Astrocyte of the cerebellum (primary cell): ENCODE measurements at regions not wholly inside any gene's neighbourhood (a gene's known extent, or its start where the extent isn't known, plus 50 kb on each side); places are given as distances from the start of the nearest gene placed in this dataset.
A peak's percentile ranks its signal among the peaks of the same experiment; 100 is the strongest.

Experiments used
- DNase-seq: peaks from one replicate; pipeline ENCODE4 v3.0.0-alpha.2; 2011; ENCODE audit warnings: low read depth
- H3K4me3 ChIP-seq: 2 replicates; pipeline ENCODE4 v1.5.1; 2011; ENCODE audit warnings: mild to moderate bottlenecking, low read depth, low read length, moderate library complexity
- in situ Hi-C: cut with HindIII; loops from 2 replicates; pipeline ENCODE4 v1.10.0; 2017; ENCODE audit warnings: low sequenced_read_pairs
- TF ChIP-seq, protein P1 (sequence below): IDR thresholded peaks from 2 replicates; pipeline ENCODE4 v1.5.1; 2012; ENCODE audit warnings: low read length, low read depth, moderate library complexity, mild to moderate bottlenecking; ENCODE audit errors: missing control alignments

DNA sequence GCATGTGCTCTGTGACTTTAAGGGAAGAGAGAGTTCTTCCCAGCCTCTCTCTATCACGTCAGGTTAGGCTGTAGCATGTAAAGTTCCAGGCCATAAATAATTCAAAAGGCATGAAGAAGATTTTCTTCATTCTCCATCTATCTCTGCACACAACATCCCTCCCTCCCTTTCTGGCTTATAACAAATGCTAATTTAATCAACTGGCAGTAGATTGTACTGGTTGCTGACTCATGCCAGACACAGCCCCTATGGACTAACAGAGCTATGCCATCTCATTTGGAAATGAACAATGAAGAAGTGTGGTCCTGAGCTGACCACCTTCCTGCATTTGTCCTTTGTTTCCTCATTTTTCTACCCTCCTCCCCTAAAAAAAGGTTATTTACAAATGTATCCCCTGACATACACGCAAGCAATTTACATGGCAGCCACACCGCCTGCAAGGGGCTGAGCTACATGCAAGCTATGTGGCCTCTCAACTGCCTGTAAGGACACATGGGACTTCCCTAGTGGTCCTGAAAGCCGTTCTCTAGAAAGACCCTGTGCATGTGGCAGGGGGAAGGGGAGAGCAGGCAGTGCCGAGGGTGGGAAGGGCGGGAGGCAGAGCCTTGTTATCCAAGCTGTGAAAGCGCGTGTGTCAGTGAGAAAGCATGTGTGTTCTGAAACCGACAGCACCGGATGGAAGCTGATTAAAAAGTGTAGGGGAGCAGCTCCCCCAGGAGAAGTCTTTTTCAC is 90.9 kb upstream of the KLF7 start:
- H3K4me3 ChIP-seq: no peak overlapping the region
- in situ Hi-C loops: no loop called here
- TF ChIP-seq, protein P1, sequence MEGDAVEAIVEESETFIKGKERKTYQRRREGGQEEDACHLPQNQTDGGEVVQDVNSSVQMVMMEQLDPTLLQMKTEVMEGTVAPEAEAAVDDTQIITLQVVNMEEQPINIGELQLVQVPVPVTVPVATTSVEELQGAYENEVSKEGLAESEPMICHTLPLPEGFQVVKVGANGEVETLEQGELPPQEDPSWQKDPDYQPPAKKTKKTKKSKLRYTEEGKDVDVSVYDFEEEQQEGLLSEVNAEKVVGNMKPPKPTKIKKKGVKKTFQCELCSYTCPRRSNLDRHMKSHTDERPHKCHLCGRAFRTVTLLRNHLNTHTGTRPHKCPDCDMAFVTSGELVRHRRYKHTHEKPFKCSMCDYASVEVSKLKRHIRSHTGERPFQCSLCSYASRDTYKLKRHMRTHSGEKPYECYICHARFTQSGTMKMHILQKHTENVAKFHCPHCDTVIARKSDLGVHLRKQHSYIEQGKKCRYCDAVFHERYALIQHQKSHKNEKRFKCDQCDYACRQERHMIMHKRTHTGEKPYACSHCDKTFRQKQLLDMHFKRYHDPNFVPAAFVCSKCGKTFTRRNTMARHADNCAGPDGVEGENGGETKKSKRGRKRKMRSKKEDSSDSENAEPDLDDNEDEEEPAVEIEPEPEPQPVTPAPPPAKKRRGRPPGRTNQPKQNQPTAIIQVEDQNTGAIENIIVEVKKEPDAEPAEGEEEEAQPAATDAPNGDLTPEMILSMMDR: no peak
- no peak for DNase-seq

DNA sequence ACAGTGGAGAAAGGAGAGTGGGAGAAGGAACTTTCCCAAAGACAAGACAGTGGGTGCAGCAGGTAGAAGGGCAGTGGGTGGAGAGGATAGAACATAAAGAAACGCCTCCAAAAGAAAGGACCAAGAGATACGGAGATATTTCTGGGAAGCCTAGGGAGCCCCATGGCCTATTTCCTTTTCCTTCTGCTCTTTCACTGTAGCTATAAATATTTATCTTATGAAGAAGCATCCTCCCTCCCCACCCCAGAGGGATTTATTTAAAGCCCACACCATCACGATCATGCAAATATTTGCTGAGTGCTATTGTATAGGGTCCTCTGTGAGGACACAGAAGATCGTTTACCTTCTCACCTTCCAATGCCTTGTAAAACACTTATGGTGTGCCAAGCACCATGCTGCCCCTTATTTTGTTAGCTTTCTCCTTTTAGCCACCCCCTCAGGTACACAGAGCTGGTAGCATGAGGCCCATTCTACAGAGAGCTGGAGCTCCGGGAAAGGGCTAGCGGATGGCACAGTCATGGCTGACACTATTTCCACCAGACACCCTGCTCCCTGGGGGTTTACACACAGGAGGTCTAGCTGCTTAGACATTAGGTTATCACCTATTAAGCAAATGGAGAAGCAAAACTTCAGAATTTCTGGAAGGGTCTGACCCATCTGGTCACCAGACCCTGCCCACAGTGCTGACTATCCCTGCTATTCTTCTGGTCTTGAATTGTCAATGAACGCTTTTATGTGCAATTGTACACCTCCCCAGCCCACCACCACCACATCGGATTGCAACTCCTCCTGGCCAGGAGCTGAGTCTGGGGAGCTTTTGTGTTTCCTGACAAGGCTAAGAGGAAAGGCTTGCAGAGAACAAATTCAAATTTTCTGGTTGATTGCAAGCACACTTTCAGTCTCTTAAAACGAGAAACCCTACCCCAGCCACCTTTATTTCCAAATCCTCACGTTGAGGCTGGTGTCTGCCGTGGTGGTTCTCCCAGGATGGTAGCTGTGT is 91.8 kb upstream of the KLF7 start:
- no peak overlapping the region for H3K4me3 ChIP-seq
- no peak for DNase-seq
- TF ChIP-seq, protein P1: no peak
- in situ Hi-C loops: no loop called here

DNA sequence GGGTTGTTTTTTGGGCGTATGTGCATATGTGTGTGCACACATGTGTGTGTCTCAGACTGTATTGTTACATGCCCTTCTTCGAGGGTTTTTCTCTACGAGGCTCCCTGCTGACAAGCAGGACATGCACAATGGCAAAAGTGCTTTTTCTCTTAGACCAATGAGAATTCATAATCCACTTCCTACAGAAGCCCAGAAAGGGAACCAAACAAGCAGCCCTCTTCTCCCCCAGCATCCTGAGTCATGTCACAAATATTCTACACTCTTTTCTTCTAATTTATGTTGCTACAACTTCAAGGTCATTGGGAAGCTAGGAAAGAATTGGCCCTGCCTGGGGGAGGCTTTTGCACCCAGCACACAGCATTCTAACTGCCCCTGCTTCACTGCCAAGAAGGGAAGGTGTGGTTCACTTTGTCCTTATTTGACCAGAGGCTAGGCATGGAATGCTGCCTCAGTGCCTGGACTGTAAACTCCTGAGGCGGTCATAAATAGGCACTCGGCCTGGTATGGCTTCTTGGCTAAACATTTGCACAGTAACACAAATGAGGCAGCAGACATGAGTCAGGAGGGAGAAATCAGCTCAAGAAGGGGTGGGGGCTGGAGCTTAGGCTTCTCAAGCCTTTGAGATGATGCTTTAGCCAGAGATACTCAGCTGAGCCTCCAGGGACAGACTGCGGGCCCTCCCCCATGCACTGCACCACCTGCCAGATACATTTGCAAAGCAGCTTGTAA is 92.7 kb upstream of the KLF7 start:
- TF ChIP-seq, protein P1: no peak
- no peak overlapping the region for H3K4me3 ChIP-seq
- DNase-seq: peak; percentile 96
- in situ Hi-C loops: no loop called here

DNA sequence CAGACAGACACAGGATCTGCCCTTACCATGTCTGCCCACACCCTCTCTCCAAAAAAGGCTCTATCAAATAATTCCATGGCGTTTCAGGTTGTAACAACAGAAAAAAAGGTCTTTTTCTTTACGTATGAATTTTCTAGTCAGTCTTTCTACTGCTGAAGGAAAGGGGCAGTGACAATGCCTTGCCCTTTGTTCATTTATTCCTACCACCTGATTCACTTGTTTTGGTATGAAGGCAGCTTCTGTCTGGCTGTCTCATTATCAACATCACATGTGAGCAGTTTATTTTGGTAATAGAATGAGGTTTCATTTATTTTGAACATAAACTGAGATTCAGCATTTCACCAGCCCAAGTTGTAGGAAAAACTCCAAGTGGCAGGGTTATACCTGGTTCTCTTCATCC is 94.3 kb upstream of the KLF7 start:
- H3K4me3 ChIP-seq: no peak overlapping the region
- DNase-seq: no peak
- TF ChIP-seq, protein P1: no peak
- in situ Hi-C loops: no loop called here

DNA sequence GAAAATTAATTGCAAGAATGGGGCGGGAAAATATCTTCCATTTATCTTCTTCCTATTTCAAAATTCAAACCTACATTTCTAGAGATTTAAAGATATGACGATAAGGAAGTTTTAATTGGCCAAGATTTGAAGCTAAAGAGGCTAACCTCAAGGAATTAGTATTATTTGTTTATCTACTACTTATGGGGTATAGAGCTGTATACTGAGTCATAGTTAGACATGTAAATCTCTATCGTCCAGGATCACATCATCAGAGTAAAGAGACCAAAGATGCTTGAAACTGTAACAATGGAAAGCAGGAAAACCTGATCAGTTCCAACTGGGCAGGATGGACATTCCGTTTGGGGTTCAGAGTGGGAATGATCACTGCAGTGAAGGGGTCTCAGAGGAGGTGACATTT is 95.2 kb upstream of the KLF7 start:
- in situ Hi-C loops: no loop called here
- H3K4me3 ChIP-seq: no peak overlapping the region
- TF ChIP-seq, protein P1: no peak
- DNase-seq: no peak

DNA sequence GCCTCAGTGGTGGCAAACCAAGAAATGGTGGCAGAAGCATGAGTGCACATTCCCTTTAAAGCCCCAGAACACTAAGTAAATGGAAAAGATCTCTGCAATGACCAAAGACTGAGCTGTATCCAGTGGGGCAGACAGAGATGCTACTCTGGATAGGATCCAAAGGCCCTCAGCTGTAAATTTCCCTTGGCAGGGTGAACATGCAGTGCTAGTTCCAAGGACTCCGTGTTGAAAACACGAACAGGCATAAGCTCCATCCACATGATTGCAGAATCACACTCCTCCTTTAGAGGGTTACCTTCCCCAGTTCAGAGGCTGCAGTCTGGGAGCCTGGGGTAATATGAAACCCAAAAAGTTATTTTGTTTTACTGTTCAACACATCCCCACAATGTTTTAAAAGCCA is 98.6 kb upstream of the KLF7 start:
- H3K4me3 ChIP-seq: no peak overlapping the region
- in situ Hi-C loops: no loop called here
- TF ChIP-seq, protein P1: no peak
- DNase-seq: no peak
